Keratinocyte (primary cell): ENCODE measurements at regions not wholly inside any gene's neighbourhood (a gene's known extent, or its start where the extent isn't known, plus 50 kb on each side); places are given as distances from the start of the nearest gene placed in this dataset.

ENCODE experiments used
- DNase-seq: peaks from one replicate; pipeline ENCODE4 v3.0.0-alpha.2; 2011; ENCODE audit warnings: low read depth, missing footprints, low spot score
- FAIRE-seq: peaks from 2 replicates; lab custom pipeline; 2011; peaks lifted over from hg19 to GRCh38; lab: Jason Lieb, UNC
- H2AFZ ChIP-seq: 2 replicates; pipeline ENCODE4 v1.6.0; 2012; ENCODE audit warnings: low read length, control low read depth, inconsistent platforms; ENCODE audit not compliant: control insufficient read depth
- H3K27ac ChIP-seq: 2 replicates; pipeline ENCODE4 v1.5.1; 2011; ENCODE audit warnings: low read length; ENCODE audit not compliant: control insufficient read depth, insufficient read depth
- H3K27me3 ChIP-seq: 3 replicates; pipeline ENCODE4 v1.6.0; 2011; ENCODE audit warnings: low read length; ENCODE audit not compliant: control insufficient read depth, insufficient read depth; ENCODE audit errors: extremely low read depth
- H3K36me3 ChIP-seq, 2 experiments: 2 replicates in 1 of 2; 3 replicates in 1 of 2; pipeline ENCODE4 v1.5.1; 2011; ENCODE audit warnings: low read length in 2 of 2, mild to moderate bottlenecking in 1 of 2; ENCODE audit not compliant: control insufficient read depth in 2 of 2, insufficient read depth in 2 of 2; ENCODE audit errors: extremely low read depth in 1 of 2
- H3K4me1 ChIP-seq: 3 replicates; pipeline ENCODE4 v1.5.1; 2011; ENCODE audit warnings: low read length; ENCODE audit not compliant: control insufficient read depth, insufficient read depth; ENCODE audit errors: extremely low read depth
- H3K4me2 ChIP-seq: 3 replicates; pipeline ENCODE4 v1.6.0; 2011; ENCODE audit warnings: low read depth, low read length; ENCODE audit not compliant: control insufficient read depth, insufficient read depth; ENCODE audit errors: extremely low read depth
- H3K4me3 ChIP-seq, 3 experiments: fragments of 200-600 bp in 1 of 3; sonication (generic) in 1 of 3; 2 replicates in 2 of 3; 3 replicates in 1 of 3; pipeline ENCODE4 v1.5.1; 2011 to 2016; ENCODE audit warnings: low read length in 3 of 3, mild to moderate bottlenecking in 3 of 3, control low read depth in 2 of 3, inconsistent platforms in 1 of 3, low read depth in 1 of 3, mixed read lengths in 1 of 3, mixed run types in 1 of 3, moderate library complexity in 1 of 3; ENCODE audit not compliant: control insufficient read depth in 2 of 3, insufficient read depth in 2 of 3; ENCODE audit errors: extremely low read depth in 1 of 3
- H3K79me2 ChIP-seq: 2 replicates; pipeline ENCODE4 v1.6.0; 2012; ENCODE audit warnings: low read length; ENCODE audit not compliant: control insufficient read depth, insufficient read depth
- H3K9ac ChIP-seq: 3 replicates; pipeline ENCODE4 v1.6.0; 2011; ENCODE audit warnings: low read length; ENCODE audit not compliant: control insufficient read depth, insufficient read depth; ENCODE audit errors: extremely low read depth
- H3K9me1 ChIP-seq: 3 replicates; pipeline ENCODE4 v1.6.0; 2011; ENCODE audit warnings: low read length; ENCODE audit not compliant: control insufficient read depth, insufficient read depth; ENCODE audit errors: extremely low read depth
- H3K9me3 ChIP-seq: 2 replicates; pipeline ENCODE4 v1.5.1; 2012; ENCODE audit warnings: low read depth, low read length; ENCODE audit not compliant: control insufficient read depth
- H4K20me1 ChIP-seq: 3 replicates; pipeline ENCODE4 v1.6.0; 2011; ENCODE audit warnings: low read length; ENCODE audit not compliant: control insufficient read depth, insufficient read depth; ENCODE audit errors: extremely low read depth
- CTCF ChIP-seq, 3 experiments: IDR thresholded peaks in 1 of 3; conservative IDR thresholded peaks in 1 of 3; optimal IDR thresholded peaks in 1 of 3; 2 replicates in 2 of 3; 3 replicates in 1 of 3; pipeline versions ENCODE3 to v1.5.1; 2011; ENCODE audit warnings: low read length in 3 of 3, mild to moderate bottlenecking in 3 of 3, moderate library complexity in 2 of 3, control low read depth in 1 of 3, inconsistent platforms in 1 of 3; ENCODE audit not compliant: insufficient read depth in 2 of 3; ENCODE audit errors: extremely low read depth in 1 of 3
- EZH2 ChIP-seq: IDR thresholded peaks from one replicate; pipeline ENCODE4 v1.6.1; 2012; ENCODE audit warnings: inconsistent platforms, mild to moderate bottlenecking, low read length, moderate library complexity
- dilution Hi-C: fragments of 300-500 bp; cut with MboI; formaldehyde crosslinking; loops from one replicate; pipeline ENCODE4 v1.7.0; 2020; ENCODE audit warnings: low sequenced_read_pairs; ENCODE audit not compliant: extremely low pct_ligation_motif_present
- small RNA-seq, 3 experiments: library from RNA; depleted of rRNA; stranded (forward); fragments of <200 nt; gene quantifications; one replicate each; pipeline ENCODE3, GENCODE V24; 2012; ENCODE audit warnings: low read depth in 3 of 3, low replicate concordance in 1 of 3; ENCODE audit not compliant: insufficient read length in 3 of 3

GRCh38 chr5:22908586-22908985 lies 55.4 kb upstream of the CDH12 start:
- FAIRE-seq, result no peak
- Histone ChIP-seq H3K27ac (no peak overlapping the region), H3K4me3 (no peak overlapping the region), H4K20me1 (no peaks in the 10 kb centered on the region), H3K4me2 (no peak overlapping the region), H3K27me3 (no peaks in the 10 kb centered on the region), H3K9me1 (no peaks in the 10 kb centered on the region), H3K36me3 (no peaks in the 10 kb centered on the region), H3K9ac (no peak overlapping the region), H3K4me1 (no peaks in the 10 kb centered on the region), H3K9me3 (no peaks in the 10 kb centered on the region), H2AFZ (no peak overlapping the region), H3K79me2 (no peaks in the 10 kb centered on the region)
- no peak for TF ChIP-seq EZH2
- no peak for TF ChIP-seq CTCF (optimal IDR thresholded peaks at IDR 0.05 in 1 of 3, IDR thresholded peaks at IDR 0.05 in 1 of 3, conservative IDR thresholded peaks at IDR 0.05 in 1 of 3; ENCODE audit: extremely low read depth in 1 of 3, insufficient read depth in 2 of 3, low read length in 3 of 3)
- dilution Hi-C loops, result no loop called here
- no peak for DNase-seq

- DNase-seq (no peak), FAIRE-seq (no peak)
- Histone ChIP-seq H3K9ac (no peak overlapping the region), H3K9me3 (no peaks in the 10 kb centered on the region), H3K36me3 (no peaks in the 10 kb centered on the region), H3K4me3 (no peak overlapping the region), H3K79me2 (no peaks in the 10 kb centered on the region), H3K27me3 (no peaks in the 10 kb centered on the region), H3K4me1 (no peaks in the 10 kb centered on the region), H2AFZ (no peak overlapping the region), H3K9me1 (no peaks in the 10 kb centered on the region), H4K20me1 (no peaks in the 10 kb centered on the region), H3K27ac (no peak overlapping the region), H3K4me2 (no peak overlapping the region)
- dilution Hi-C loops, result no loop called here
- TF ChIP-seq CTCF (optimal IDR thresholded peaks at IDR 0.05 in 1 of 3, IDR thresholded peaks at IDR 0.05 in 1 of 3, conservative IDR thresholded peaks at IDR 0.05 in 1 of 3; ENCODE audit: extremely low read depth in 1 of 3, insufficient read depth in 2 of 3, low read length in 3 of 3) (no peak), EZH2 (no peak)
These were observed 55.0 kb upstream of the CDH12 start for GRCh38 chr5:22908129-22908528.

Small RNAs in the stretch of these regions (small RNA-seq; reads per million reads assigned to genes)
- gene RF00019, result 0 reads per million in 3 experiments
